ENCODE measurements at regions not wholly inside any gene's neighbourhood (a gene's known extent, or its start where the extent isn't known, plus 50 kb on each side); places are given as distances from the start of the nearest gene placed in this dataset.

DNA sequence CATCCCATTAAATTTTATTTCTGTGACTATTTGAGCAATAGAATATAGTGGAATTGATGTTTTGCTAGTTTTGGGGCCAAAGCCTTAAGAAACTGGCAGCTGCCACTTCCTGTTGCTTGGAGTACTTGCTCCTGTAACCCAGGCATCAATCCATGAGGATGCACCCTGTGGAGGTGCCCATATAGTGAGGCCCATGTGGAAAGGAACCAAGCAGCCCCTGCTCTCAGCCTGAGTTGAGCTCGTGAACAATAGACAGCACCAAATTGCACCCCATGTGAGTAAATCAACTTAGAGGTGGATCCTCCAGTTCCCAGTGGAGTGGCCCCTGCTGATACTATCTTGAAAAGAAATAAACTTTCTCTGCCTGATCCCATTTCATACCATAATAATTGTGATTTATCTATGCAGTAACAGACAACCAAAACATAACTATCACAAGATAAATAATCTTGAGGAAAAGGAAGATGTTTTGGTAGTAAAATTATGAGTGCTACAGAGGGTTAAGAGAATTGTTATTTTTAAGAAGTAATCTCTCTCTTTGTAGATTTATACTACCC, 481.9 kb downstream of the TBC1D32 start:
- Mint-ChIP-seq H3K4me3 (no peak overlapping the region), H3K36me3 (ENCODE audit: insufficient read depth in 1 of 3, low read depth in 3 of 3) (no peaks in the 10 kb centered on the region), H3K4me1 (no peaks in the 10 kb centered on the region), H3K27me3 (ENCODE audit: low read depth) (no peaks in the 10 kb centered on the region), H3K27ac (no peak overlapping the region), H3K9me3 (no peaks in the 10 kb centered on the region; a peak in 1 of 5 replicates)
- Histone ChIP-seq H3K23me2 (ENCODE audit: insufficient read length, low read depth, low read length, poor library complexity, severe bottlenecking) (no peaks in the 10 kb centered on the region), H3K14ac (ENCODE audit: insufficient read depth, low read length) (no peak overlapping the region), H3K9ac (ENCODE audit: extremely low read depth, insufficient read length, low read length) (no peak overlapping the region), H2BK120ac (ENCODE audit: low read depth, low read length, poor library complexity, severe bottlenecking) (no peak overlapping the region), H3K79me1 (ENCODE audit: insufficient read depth, low read depth, low read length, poor library complexity, severe bottlenecking) (no peaks in the 10 kb centered on the region), H4K91ac (ENCODE audit: insufficient read length, low read depth, low read length) (no peak overlapping the region), H2BK15ac (ENCODE audit: low read depth, low read length) (no peak overlapping the region), H3K27ac (ENCODE audit: insufficient read length, low read depth, low read length) (no peak overlapping the region), H2AK5ac (ENCODE audit: insufficient read length, low read length) (no peak overlapping the region), H2AFZ (ENCODE audit: low read length) (no peak overlapping the region), H2BK20ac (ENCODE audit: low read depth, low read length, poor library complexity, severe bottlenecking) (no peak overlapping the region), H3K4me1 (ENCODE audit: insufficient read depth, low read length) (no peaks in the 10 kb centered on the region), H4K5ac (ENCODE audit: insufficient read length, low read depth, low read length) (no peak overlapping the region), H3T11ph (ENCODE audit: low read length) (no peak overlapping the region), H2BK12ac (ENCODE audit: insufficient read length, low read depth, low read length) (no peak overlapping the region), H4K8ac (replicated peaks; ENCODE audit: insufficient read length, low read depth, low read length) (no peak overlapping the region), H3K18ac (ENCODE audit: insufficient read length, low read depth, low read length) (no peak overlapping the region), H3K79me2 (ENCODE audit: insufficient read depth, low read length) (no peaks in the 10 kb centered on the region), H3K23ac (ENCODE audit: insufficient read length, low read depth, low read length) (no peak overlapping the region), H3K4me2 (ENCODE audit: insufficient read depth, insufficient read length, low read length) (no peak overlapping the region), H3K4ac (ENCODE audit: low read depth, low read length) (no peak overlapping the region), H3K27me3 (ENCODE audit: insufficient read depth, low read length) (no peaks in the 10 kb centered on the region), H4K20me1 (ENCODE audit: control insufficient read depth, insufficient read depth, insufficient read length) (no peaks in the 10 kb centered on the region), H3K56ac (ENCODE audit: insufficient read length, low read depth, low read length) (no peak overlapping the region), H2BK5ac (ENCODE audit: insufficient read length, low read length) (no peak overlapping the region), H3K9me3 (ENCODE audit: control insufficient read depth, low read depth, low read length) (no peaks in the 10 kb centered on the region)
- no CpG with 5 or more reads among the region's 1 CpG for WGBS (ENCODE audit: extremely low coverage, insufficient read length, low lambda C conversion rate)
- no peak for DNase-seq
- TF ChIP-seq, protein P1, sequence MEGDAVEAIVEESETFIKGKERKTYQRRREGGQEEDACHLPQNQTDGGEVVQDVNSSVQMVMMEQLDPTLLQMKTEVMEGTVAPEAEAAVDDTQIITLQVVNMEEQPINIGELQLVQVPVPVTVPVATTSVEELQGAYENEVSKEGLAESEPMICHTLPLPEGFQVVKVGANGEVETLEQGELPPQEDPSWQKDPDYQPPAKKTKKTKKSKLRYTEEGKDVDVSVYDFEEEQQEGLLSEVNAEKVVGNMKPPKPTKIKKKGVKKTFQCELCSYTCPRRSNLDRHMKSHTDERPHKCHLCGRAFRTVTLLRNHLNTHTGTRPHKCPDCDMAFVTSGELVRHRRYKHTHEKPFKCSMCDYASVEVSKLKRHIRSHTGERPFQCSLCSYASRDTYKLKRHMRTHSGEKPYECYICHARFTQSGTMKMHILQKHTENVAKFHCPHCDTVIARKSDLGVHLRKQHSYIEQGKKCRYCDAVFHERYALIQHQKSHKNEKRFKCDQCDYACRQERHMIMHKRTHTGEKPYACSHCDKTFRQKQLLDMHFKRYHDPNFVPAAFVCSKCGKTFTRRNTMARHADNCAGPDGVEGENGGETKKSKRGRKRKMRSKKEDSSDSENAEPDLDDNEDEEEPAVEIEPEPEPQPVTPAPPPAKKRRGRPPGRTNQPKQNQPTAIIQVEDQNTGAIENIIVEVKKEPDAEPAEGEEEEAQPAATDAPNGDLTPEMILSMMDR (conservative IDR thresholded peaks at IDR 0.05): no peak

Measured in H9 (cell line).